Epithelial cell of esophagus (primary cell): ENCODE measurements at regions not wholly inside any gene's neighbourhood (a gene's known extent, or its start where the extent isn't known, plus 50 kb on each side); places are given as distances from the start of the nearest gene placed in this dataset.

ENCODE experiments used
- DNase-seq: peaks from one replicate; pipeline ENCODE4 v3.0.0; 2010; ENCODE audit warnings: low read depth
- H3K4me3 ChIP-seq: 2 replicates; pipeline ENCODE4 v1.5.1; 2011; ENCODE audit warnings: mild to moderate bottlenecking, low read length, control low read depth
- CTCF ChIP-seq: IDR thresholded peaks from 2 replicates; pipeline ENCODE4 v1.5.1; 2011; ENCODE audit warnings: low read depth, mild to moderate bottlenecking, low read length, control low read depth, inconsistent platforms; ENCODE audit not compliant: insufficient read depth; ENCODE audit errors: missing control alignments

DNA sequence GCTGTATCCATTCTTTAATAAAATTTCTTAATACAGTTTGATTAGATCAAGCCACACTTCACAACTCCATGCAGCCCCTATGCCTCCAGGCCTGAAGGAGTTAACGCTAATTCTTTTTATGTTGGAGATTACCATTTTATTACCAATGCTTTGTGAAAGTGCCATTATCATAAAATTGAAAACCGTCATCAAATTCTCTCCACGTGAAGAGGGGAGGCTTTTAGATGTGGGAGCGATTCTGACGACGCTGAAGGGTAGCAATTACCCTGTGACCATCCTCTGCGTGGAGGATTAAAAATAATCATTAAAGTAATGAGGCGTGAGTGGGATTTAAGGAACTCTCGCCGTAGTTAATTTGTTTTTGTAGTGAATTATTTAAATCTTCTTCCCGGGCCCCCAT is 278.8 kb downstream of the CRLF2 start:
- no peak for DNase-seq
- no peak overlapping the region for H3K4me3 ChIP-seq
- no peak for TF ChIP-seq CTCF

DNA sequence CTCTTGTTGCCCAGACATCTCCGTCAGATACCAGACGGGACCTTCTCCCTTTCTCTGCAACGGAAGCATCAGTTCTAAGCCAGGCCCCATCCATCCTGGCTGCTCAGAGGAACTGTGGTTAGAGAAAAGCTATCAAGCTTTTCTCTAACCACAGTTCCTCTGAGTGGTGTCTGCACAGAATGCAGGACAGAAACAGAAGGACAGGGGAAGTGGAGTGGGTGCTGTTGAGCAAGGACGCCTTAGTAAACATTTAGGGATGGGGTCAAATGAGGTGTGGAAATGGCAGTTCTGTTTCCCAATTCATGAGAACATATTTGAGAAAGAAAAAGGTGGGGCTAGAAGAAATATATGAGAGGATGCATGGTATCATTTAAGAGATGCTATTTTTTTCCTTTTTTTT is 283.8 kb downstream of the CRLF2 start:
- TF ChIP-seq CTCF: no peak
- DNase-seq: no peak
- no peak overlapping the region for H3K4me3 ChIP-seq

GRCh38 chrX:926991-927390 is 285.5 kb downstream of the CRLF2 start:
- H3K4me3 ChIP-seq: no peak overlapping the region
- DNase-seq: no peak
- TF ChIP-seq CTCF: no peak

GRCh38 chrX:926070-926469 is 286.4 kb downstream of the CRLF2 start:
- DNase-seq: no peak
- no peak overlapping the region for H3K4me3 ChIP-seq
- no peak for TF ChIP-seq CTCF

DNA sequence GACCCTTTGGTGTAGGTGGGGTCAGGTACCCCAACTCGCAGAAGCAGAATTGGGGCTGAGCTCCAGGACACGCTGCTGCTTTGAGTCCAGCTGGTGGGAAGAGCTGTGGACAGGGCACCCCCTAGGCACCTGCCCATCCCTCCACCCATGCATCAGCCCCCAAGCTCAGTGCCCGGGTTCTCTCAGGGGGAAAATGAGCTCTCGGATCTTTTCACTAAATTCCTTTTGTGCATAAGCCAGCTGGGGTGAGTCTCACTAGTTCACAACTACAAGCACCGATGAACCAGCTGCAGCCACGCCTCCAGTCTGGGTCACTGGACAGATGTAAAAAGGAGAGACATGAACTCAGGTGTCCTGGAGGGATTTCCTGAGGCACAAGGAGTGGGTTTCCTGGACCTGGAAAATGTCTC is 286.8 kb downstream of the CRLF2 start:
- no peak for DNase-seq
- no peak for TF ChIP-seq CTCF
- H3K4me3 ChIP-seq: no peak overlapping the region

GRCh38 chrX:925094-925493 is 287.4 kb downstream of the CRLF2 start:
- H3K4me3 ChIP-seq: no peak overlapping the region
- TF ChIP-seq CTCF: no peak
- no peak for DNase-seq

- no peak for TF ChIP-seq CTCF
- no peak overlapping the region for H3K4me3 ChIP-seq
- DNase-seq: no peak
Measured at GRCh38 chrX:924017-924416, 288.4 kb downstream of the CRLF2 start.
